Ectodermal cell (in vitro differentiated cells): ENCODE measurements at regions not wholly inside any gene's neighbourhood (a gene's known extent, or its start where the extent isn't known, plus 50 kb on each side); places are given as distances from the start of the nearest gene placed in this dataset.

Source experiments
- H3K27ac ChIP-seq: 2 replicates; pipeline ENCODE4 v1.7.0; 2013; ENCODE audit warnings: mild to moderate bottlenecking, low read depth, low read length; ENCODE audit not compliant: insufficient read depth, poor library complexity, severe bottlenecking
- H3K27me3 ChIP-seq: 2 replicates; pipeline ENCODE4 v1.7.0; 2013; ENCODE audit warnings: mild to moderate bottlenecking, low read length; ENCODE audit not compliant: insufficient read depth, control insufficient read depth, poor library complexity, severe bottlenecking
- H3K36me3 ChIP-seq: one replicate; pipeline ENCODE4 v1.7.0; 2013; ENCODE audit warnings: low read length; ENCODE audit not compliant: control insufficient read depth, insufficient read depth
- H3K4me1 ChIP-seq: one replicate; pipeline ENCODE4 v1.7.0; 2013; ENCODE audit warnings: low read length; ENCODE audit not compliant: control insufficient read depth, insufficient read depth
- H3K4me3 ChIP-seq: 2 replicates; pipeline ENCODE4 v1.7.0; 2013; ENCODE audit warnings: low read depth, low read length, control low read depth; ENCODE audit not compliant: insufficient read depth
- H3K9me3 ChIP-seq: 2 replicates; pipeline ENCODE4 v1.7.0; 2013; ENCODE audit warnings: mild to moderate bottlenecking, low read length, moderate library complexity; ENCODE audit not compliant: control insufficient read depth
- WGBS, 2 experiments: methylation state at CpG; one replicate each; pipeline ENCODE4 v1.1.7; 2013; ENCODE audit warnings: missing lambda C conversion rate in 2 of 2; 5-methylcytosine and 5-hydroxymethylcytosine counted together

DNA sequence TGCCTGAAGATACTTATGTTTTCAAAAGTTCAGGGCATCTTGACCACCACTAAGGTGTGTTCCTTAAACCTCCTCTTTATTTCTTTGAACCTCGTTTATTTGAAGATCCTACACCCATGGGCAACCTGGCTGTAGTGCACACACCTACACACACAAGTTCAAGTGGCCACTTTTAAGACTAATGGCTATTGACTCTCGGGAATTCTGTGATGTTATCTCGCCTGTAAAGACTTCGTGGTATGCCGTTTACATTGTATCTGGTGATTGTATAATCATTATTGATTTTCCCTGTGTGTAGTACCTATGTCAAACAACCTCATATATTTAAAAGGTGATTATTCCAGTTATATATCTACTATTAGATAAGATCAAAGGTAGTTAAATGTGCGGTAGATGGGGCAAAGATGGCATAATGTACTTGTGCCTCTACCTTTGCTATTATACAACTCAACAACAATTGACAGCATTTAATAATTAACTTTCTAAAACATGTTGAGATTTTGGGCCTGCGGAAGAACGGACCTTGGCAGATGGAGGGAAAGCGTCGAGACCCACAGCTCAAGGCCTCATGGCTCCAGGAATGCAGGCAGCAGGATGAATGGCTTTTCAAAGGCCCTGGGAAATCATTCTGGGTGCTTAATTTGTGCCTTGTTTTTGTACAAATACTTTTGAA is 51.4 kb upstream of the IRX2 start:
- no peaks in the 10 kb centered on the region for H3K9me3 ChIP-seq
- H3K36me3 ChIP-seq: no peaks in the 10 kb centered on the region
- no peak overlapping the region for H3K4me3 ChIP-seq
- no peaks in the 10 kb centered on the region for H3K4me1 ChIP-seq
- H3K27me3 ChIP-seq: no peaks in the 10 kb centered on the region
- 92 to 96% methylated on average over 7 to 8 of the region's 10 CpGs for WGBS, 2 experiments
- no peak overlapping the region for H3K27ac ChIP-seq

DNA sequence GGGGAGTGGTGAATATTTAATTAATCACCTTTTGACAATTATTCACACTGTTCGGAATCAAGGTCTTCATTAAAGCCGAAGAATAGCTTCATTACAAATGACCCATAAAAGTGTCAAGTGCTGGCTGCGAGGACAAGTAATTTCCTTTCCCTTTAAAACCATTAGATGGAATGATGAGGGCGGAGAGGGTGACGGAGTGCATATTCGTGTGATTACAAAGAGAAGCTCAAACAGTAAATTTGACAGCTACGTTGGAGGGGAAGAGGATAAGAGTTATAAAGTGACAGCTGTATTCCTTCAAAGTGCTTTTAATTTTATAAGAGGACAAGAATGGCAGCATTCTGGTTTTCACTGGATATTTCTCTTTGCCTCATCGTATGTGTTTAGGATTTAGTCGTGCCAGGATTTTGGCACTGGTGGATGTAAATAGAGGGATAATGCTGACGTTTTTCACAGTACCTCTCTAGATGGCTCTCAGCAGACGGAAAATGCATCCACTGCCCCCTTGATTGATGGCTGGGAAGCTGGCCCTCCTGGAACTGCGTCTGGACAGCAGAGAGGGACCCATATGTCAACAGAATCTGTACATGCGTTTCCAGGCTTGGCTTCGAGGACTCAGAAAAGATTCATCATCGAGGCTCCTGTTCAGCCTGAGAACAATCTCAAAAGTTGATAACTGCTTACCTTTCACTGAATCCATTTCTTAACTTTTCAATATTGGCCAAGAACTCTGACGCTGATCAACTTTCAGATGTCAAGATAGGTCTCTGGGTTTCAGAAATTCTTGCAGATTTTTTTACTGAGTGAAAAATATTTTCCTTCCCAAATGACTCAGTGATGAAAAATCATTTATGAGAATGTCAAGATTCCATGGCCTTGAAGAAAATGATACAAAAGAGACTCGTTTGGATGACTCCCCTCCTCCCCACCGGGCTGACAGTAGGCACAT is 50.4 kb upstream of the IRX2 start:
- 81 to 84% methylated on average over 18 of the region's 18 CpGs for WGBS, 2 experiments
- Histone ChIP-seq H3K4me3 (no peak overlapping the region), H3K9me3 (no peaks in the 10 kb centered on the region), H3K4me1 (no peaks in the 10 kb centered on the region), H3K27me3 (no peaks in the 10 kb centered on the region), H3K36me3 (no peaks in the 10 kb centered on the region), H3K27ac (no peak overlapping the region)
